RCC 7860 (cell line): ENCODE measurements at regions not wholly inside any gene's neighbourhood (a gene's known extent, or its start where the extent isn't known, plus 50 kb on each side); places are given as distances from the start of the nearest gene placed in this dataset.
"Not testable (repeated sequence)": the region's sequence is repeated elsewhere in the genome, so short reads cannot be mapped to it uniquely, and the experiment has no call there.

ENCODE experiments used
- DNase-seq: peaks from one replicate; pipeline ENCODE4 v3.0.0-alpha.2; 2015; ENCODE audit warnings: low spot score
- FAIRE-seq: peaks from 2 replicates; lab custom pipeline; 2012; peaks lifted over from hg19 to GRCh38; lab: Jason Lieb, UNC

DNA sequence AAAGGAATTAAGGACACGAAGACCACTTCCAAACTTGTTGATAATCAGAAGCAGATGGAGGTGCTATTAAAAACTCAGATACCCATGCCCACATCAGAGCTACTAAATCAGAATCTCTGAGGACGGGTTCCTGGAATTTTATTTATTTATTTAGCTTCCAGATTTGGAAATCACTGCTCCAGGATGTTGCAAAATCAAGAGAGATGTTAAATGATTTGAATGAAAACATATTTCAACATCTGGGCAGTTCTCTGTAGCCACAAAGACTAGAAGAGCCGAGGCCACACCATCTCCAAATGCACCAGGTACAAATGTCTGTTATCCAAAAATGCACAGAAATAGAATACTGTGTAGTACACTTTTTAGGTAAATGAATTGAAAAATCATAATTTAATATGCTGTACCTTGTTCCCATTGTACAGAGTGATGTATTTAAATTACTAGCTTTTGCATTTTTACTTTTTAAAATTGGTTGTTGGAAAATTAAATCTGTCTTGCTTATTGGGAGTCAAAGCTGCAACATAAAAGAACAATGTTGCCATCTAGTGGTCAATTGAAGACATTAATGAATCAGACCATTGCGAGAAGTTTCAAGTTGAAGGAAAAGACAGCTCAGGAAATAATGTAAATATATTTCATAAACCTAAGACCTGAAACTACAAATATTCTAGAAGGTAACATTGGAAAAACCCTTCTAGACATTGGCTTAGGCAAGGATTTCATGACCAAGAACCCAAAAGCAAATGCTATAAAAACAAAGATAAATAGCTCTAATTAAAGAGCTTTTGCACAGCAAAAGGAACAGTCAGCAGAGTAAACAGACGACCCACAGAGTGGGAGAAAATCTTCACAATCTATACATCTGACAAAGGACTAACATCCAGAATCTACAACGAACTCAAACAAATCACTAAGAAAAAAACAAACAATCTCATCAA lies 151.3 kb upstream of the TTC29 start:
- DNase-seq: peak; percentile 11
- FAIRE-seq: peak; percentile 69

DNA sequence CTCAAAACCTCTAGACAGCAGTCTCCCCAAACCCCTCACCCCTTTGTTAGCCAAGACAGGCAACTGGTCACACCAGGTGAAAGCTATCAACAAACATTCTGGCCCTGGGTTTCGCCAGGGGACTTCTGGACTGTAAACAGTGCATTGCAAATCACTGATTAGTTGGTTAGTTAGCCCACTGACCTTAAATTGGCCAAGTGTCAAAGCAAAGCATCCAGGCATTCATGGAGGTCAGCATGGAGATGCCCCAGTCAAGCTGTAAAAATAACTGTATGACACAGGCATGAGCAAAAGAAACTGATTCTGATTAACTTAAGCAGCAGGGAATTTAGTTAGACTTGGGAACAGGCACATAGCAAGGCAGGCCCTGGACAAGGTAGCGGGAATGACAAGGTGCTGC lies 156.0 kb upstream of the TTC29 start:
- FAIRE-seq: no peak
- no peak for DNase-seq

DNA sequence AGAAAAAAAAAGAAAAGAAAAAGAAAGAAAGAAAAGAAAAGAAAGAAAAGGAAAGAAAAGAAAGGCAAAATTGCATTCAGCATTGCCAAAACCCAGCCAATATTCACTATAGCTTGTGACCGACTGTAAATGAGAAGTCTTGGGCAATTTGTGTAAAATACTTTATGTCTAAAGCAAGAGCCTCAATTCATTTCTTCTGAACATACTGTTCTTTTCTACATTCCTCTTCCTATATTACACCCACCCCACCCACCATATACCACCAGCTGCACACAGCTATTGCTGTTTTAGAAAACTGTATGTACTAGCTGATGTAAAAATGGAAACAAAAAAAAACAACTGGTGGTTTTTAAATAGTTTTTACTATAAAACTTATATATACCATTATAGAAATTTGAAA lies 156.9 kb upstream of the TTC29 start:
- DNase-seq: no peak
- FAIRE-seq: no peak

DNA sequence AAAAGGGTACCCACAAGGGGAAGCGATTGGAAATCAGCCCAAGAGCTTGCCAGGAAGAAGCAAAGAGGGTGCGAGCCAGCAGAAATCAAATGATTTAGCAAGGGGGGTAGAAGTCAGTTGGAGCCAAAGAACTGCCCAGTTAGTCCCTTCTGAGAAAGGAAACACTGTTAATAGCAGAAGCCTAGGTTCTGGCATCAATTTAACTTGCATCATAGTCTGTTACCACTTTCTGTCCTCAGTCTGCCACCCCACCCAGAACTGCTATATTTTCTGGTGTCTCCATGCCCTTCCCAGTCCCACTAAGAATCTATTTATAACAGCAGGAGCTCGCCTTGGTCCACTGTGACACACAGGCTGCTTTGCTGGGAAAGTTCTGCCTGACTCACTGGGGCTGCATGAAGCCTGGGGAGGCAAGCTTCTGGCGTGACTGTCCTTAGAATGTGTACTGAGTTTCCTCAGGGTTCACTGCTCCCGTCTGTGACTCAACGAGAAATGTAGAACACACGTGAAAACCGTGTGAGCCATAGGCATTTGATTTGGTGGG lies 157.8 kb upstream of the TTC29 start:
- peak; percentile 91 for FAIRE-seq
- peak; percentile 86 for DNase-seq

DNA sequence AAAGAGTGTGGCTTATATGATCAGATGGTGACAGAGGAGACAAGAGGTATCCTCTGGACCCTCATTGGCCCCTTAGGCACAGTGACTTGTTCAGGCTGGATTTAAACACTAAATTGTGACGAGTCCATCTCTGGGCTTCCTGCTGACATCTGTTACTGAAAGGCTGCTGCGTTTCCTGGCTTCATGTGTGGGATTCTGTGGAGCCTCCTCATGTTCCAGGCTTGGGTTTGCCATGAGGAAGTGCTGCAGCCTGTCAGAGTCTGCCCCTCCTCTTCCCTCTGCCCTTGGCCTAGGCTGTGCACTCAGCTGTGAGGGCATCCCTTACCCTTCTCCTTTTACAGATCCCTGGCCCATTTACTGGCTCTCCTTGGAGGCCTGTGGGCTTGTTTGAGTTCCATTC lies 159.1 kb upstream of the TTC29 start:
- FAIRE-seq (no peak), DNase-seq (no peak)

DNA sequence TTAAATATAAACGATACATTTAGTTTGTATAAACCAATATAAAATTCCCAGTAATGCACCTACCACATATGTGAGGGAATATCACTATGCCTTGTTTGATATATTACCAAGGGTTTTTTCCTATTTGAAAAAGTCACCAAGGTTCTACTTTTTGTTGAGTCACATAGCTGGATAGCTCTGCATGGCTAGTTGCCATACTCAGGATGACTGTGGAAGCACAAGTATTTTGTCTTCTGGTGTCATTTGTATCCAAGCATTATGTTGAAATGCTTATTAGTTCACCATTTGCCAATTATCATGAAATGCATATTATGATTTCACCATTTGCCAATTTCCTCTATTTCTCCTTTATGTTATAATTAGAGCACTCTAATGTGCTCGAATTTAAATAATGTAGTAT lies 162.7 kb upstream of the TTC29 start:
- no peak for FAIRE-seq
- no peak for DNase-seq

DNA sequence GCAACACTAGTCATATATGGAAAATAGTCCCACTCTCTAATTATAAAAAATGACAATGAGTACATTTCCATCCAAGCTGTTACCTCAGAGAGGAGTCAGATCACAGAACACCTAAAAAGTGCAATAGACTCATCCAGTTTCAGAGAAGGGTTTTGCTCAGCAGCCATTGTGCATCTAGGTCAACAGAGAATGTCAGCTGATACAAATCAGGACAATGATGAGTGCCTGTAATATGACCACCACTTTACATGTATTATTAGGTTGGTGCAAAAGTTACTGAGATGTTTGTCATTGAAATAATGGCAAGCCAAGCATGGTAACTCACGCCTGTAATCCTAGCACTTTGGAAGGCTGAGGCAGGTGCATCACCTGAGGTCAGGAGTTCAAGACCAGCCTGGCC lies 164.1 kb upstream of the TTC29 start:
- no peak for DNase-seq
- FAIRE-seq: no peak

GRCh38 chr4:147110473-147111367 lies 165.1 kb upstream of the TTC29 start:
- DNase-seq (no peak), FAIRE-seq (no peak)

GRCh38 chr4:147112196-147112595 lies 166.5 kb upstream of the TTC29 start:
- FAIRE-seq, DNase-seq: not testable (repeated sequence)

DNA sequence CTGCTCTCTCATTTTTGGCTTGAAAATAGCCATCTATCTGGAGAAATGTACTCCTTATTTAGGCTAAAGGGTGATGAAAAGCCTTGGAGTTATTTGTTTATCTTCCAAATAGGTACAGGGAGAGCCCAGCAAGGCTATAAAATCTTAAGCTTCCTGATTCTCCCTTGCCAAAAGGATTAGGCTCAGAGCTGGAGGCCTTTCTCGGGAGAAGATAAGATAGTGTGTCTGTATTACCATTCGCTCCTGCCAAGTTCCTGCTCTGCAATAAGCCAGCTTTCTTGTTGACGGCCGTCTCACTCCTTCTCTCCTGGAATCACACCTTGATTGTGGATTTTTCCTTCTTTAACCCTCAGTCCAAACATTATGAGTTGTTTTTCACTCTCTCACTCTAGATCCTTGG lies 171.8 kb upstream of the TTC29 start:
- no peak for DNase-seq
- FAIRE-seq: no peak

GRCh38 chr4:147118528-147118927 lies 172.9 kb upstream of the TTC29 start:
- DNase-seq (no peak), FAIRE-seq (no peak)

DNA sequence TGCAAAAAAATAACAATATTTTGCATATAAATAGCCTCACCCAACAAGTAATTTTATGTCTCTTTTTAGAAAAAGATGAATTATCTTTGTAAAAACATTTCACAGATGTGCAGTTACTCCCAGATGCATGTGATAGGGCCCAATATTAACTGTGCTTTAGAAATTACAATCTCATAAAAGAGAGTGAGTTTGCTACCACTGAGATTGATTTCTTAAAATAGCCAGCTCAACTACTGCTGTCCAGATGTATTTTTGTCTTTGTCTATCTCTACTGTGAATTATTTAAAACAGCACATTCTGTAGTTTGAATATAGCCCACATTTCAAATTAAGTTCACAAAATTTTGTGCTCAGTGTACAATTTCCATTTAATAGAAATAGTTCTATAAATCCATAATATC lies 177.0 kb upstream of the TTC29 start:
- FAIRE-seq: no peak
- DNase-seq: no peak

GRCh38 chr4:147123146-147123545 lies 177.5 kb upstream of the TTC29 start:
- FAIRE-seq (no peak), DNase-seq (no peak)

DNA sequence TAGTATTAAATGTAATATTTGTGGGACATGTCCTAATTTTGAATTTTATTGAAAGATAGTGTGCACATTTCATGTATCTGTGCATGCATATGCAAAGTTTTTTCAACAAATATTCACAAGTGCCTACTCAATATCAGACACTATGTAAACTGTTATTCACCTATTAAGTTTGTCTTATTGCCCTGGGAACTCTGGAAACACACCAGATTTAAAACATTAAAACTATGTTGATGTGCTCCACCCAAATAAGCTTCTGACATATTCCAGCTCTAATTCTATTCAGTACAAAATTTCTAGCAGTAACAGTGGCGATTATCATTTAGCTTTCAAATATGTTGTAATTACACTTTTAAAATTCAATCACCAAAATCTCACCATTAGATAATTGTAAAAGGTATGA lies 183.1 kb upstream of the TTC29 start:
- DNase-seq: no peak
- FAIRE-seq: no peak

- no peak for FAIRE-seq
Measured at GRCh38 chr4:147129687-147130086, 184.0 kb upstream of the TTC29 start.

DNA sequence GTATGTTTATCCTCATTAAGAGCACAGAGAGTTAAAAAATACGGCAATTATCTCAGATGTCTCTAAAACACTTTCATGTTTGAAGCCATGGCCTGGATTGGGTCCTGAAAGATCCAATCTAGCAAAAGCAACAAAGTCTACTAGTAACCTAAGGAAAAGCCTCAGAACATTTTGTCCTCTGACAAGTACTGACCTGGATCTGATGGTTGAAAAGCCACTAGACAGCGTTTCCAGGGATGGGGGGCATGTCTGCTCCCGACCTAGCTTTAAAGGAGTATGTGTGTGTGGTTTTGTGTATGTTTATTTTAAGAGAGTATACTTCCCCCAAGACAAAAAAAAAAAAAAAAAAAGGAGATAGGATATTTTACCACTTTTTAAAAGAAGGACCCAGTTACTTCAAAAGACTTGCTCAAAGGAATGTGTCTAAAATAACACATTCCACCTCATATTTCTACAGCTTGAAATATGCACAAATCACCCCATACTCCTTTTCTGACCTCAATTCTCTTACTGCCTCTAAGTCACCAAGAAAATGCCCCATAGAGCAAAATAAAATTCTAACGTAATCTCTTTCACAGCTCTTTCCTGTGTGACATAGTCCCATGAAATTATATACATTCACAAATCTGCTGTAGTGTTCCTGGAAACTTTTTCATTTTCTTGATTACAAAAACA lies 189.0 kb upstream of the TTC29 start:
- FAIRE-seq: no peak

More at GRCh38 chr4:147129687-147130086, 184.0 kb upstream of the TTC29 start:
- no peak for DNase-seq

DNA sequence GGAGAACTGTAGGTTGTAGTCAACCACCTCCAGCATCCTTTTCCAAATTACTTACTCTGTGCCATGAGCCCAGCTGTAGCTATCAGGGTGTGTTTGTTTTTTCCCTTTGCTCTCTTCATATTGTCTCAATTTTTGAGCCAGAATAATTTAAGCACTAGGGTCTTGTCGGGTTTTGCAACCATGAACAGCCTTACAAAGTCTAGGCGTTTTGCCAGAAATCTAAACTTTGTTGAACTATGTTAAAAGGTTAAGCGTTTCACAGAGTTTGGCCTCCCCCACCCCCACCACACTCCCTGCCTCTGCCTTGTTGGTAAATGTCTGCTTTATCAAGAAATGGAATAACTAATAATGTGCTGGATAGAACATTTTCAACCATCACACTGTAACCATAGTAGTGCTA lies 190.6 kb upstream of the TTC29 start:
- FAIRE-seq (no peak), DNase-seq (no peak)

More for the DNA sequence above, 189.0 kb upstream of the TTC29 start:
- DNase-seq: no peak

DNA sequence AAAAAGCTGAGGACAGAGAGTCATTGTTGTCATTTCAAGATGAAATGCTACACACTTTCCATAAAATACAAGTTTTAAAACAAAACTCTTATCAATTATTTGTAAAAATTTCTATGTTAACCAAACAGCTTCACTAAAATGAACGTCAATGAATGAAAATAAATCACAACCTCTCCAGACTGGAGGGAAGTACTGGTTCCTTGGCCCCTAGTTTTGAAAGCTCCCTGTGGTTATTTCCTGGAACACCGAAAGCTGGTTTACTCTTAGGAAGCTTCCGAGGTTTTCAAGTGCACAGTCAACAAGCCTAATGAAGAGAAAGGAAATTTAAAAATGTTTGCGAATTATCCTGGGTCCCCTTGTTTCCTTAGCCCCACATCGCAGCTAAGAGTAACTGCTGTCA lies 191.1 kb upstream of the TTC29 start:
- FAIRE-seq: no peak
- no peak for DNase-seq

DNA sequence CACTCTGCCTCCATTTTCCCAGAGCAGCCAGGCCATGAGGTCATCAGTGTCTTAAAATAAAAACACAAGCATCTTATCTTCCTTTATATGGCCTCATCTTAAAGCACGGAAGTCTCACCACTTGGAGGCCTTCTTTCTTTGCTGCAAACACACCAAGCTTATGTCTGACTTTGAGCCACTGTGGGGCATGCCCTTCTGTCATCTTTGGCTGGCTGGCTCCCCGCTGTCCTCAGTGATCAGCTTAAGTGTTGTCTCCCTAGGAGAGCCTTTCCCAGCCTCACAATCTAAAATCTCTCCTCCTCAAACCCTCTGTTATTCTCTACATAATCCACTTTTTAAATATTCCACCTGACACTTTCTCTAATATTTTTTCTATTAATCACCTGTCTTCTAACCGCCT lies 191.6 kb upstream of the TTC29 start:
- DNase-seq (no peak), FAIRE-seq (no peak)

GRCh38 chr4:147138171-147138570 lies 192.5 kb upstream of the TTC29 start:
- DNase-seq: no peak
- FAIRE-seq: no peak
